Lung (tissue), 11 donors: ENCODE measurements at regions not wholly inside any gene's neighbourhood (a gene's known extent, or its start where the extent isn't known, plus 50 kb on each side); places are given as distances from the start of the nearest gene placed in this dataset.

Experiments
- ATAC-seq: fragments of 200-7000 bp; cut with Tn5 transposase; one replicate; pipeline ENCODE4 v1.9.1; 2020; ENCODE audit warnings: moderate number of reproducible peaks; ENCODE audit not compliant: insufficient read depth, low FRiP score
- DNase-seq, 3 donors: peaks; one replicate each; pipeline ENCODE4 v3.0.0-alpha.2; 2013 to 2017
- H3K27ac ChIP-seq, 2 donors: one replicate each; pipeline ENCODE4 v1.5.1; 2013; ENCODE audit warnings: mild to moderate bottlenecking in 2 of 2, moderate library complexity in 2 of 2, control low read depth in 1 of 2, inconsistent platforms in 1 of 2, low read depth in 1 of 2, low read length in 1 of 2
- H3K27me3 ChIP-seq, 3 donors: one replicate each; pipeline ENCODE4 v1.5.1; 2013; ENCODE audit warnings: low read length in 2 of 3; ENCODE audit not compliant: control insufficient read depth in 3 of 3, insufficient read depth in 3 of 3
- H3K36me3 ChIP-seq, 4 donors: one replicate each; pipeline ENCODE4 v1.5.1; 2013; ENCODE audit warnings: low read length in 4 of 4, mild to moderate bottlenecking in 1 of 4, moderate library complexity in 1 of 4; ENCODE audit not compliant: control insufficient read depth in 4 of 4, insufficient read depth in 4 of 4
- H3K4me1 ChIP-seq, 5 donors: one replicate each; pipeline ENCODE4 v1.5.1; 2013; ENCODE audit warnings: low read length in 5 of 5, mild to moderate bottlenecking in 2 of 5, moderate library complexity in 1 of 5; ENCODE audit not compliant: control insufficient read depth in 5 of 5, insufficient read depth in 5 of 5
- H3K4me3 ChIP-seq: one replicate; pipeline ENCODE4 v1.5.1; 2013; ENCODE audit warnings: mild to moderate bottlenecking, control low read depth, moderate library complexity
- H3K9ac ChIP-seq, 2 donors: one replicate each; pipeline ENCODE4 v1.5.1; 2013; ENCODE audit warnings: low read length in 2 of 2, control low read depth in 1 of 2; ENCODE audit not compliant: insufficient read depth in 1 of 2
- H3K9me3 ChIP-seq, 4 donors: one replicate each; pipeline ENCODE4 v1.5.1; 2013; ENCODE audit warnings: low read length in 3 of 4, mild to moderate bottlenecking in 1 of 4, moderate library complexity in 1 of 4; ENCODE audit not compliant: control insufficient read depth in 4 of 4, insufficient read depth in 3 of 4
- WGBS, 2 donors: extraction: QIAGEN DNeasy Blood & Tissue Kit; methylation state at CpG; one replicate each; pipeline ENCODE4 v1.1.7; 2013; 5-methylcytosine and 5-hydroxymethylcytosine counted together
- TF ChIP-seq, protein P1 (sequence below): IDR thresholded peaks from 2 replicates; pipeline ENCODE4 v1.5.1; 2012; ENCODE audit warnings: mild to moderate bottlenecking; ENCODE audit errors: control extremely low read depth, extremely low read depth
- donor health status: control.
- donor health status: control.
- donor health status: Bipolar disorder and iron deficiency.
- donor health status: healthy.
- donor health status: DM: yes; HTN: yes; CAD: no.

DNA sequence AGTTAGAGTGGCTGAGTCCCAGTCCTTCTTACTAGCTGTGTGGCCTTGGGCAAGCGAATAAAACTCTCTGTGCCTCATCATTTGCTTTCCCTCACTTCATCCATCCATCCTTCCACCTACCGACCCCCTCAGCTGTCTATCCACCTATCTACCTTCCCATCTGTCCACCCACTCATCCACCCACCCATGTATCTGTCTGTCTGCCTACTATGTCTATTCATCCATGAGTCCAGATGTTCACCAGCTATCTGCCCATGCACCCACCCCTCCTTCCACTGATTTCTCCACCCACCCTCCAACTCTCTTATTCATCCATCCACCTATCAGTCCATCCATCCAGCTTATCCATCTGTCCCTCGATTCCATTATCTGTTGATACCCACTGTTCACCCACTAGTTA is 60.4 kb upstream of the ATP2B2 start:
- DNase-seq (no peak), ATAC-seq (no peak)
- H3K36me3 ChIP-seq: no peaks in the 10 kb centered on the region
- H3K27me3 ChIP-seq: peaks cover 0 to 3% (median 0%) of the 10 kb centered on the region in 3 donors
- WGBS, 2 donors: 80 to 87% methylated on average over 3 of the region's 3 CpGs
- no peak overlapping the region for H3K27ac ChIP-seq
- H3K9me3 ChIP-seq: peaks cover 0 to 14% (median 0%) of the 10 kb centered on the region in 4 donors
- peaks cover 0 to 7% (median 0%) of the 10 kb centered on the region in 5 donors for H3K4me1 ChIP-seq
- TF ChIP-seq, protein P1, sequence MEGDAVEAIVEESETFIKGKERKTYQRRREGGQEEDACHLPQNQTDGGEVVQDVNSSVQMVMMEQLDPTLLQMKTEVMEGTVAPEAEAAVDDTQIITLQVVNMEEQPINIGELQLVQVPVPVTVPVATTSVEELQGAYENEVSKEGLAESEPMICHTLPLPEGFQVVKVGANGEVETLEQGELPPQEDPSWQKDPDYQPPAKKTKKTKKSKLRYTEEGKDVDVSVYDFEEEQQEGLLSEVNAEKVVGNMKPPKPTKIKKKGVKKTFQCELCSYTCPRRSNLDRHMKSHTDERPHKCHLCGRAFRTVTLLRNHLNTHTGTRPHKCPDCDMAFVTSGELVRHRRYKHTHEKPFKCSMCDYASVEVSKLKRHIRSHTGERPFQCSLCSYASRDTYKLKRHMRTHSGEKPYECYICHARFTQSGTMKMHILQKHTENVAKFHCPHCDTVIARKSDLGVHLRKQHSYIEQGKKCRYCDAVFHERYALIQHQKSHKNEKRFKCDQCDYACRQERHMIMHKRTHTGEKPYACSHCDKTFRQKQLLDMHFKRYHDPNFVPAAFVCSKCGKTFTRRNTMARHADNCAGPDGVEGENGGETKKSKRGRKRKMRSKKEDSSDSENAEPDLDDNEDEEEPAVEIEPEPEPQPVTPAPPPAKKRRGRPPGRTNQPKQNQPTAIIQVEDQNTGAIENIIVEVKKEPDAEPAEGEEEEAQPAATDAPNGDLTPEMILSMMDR: no peak
- no peak overlapping the region for H3K9ac ChIP-seq
- H3K4me3 ChIP-seq: no peak overlapping the region

DNA sequence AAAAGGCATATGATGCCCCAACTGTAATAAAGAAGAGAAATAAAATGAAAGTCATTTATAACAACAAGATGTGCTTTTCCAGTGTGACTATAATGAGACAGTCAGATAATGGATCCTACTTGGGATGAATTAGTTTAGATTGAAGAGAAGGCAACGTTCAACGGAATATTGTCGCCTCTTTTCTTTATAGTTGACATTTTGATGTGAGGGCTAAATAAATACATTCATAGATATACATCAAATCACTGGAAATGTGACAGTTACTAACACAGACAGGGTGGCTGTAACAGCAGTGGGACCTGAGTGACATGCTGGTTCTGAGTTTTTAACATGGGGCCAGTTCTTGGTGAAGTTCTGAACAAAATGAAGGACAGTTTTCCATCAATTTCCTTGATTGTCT is 61.1 kb upstream of the ATP2B2 start:
- Histone ChIP-seq H3K27ac (no peak overlapping the region), H3K4me3 (no peak overlapping the region), H3K9me3 (peaks cover 0 to 14% (median 0%) of the 10 kb centered on the region in 4 donors), H3K4me1 (peaks cover 0 to 8% (median 0%) of the 10 kb centered on the region in 5 donors), H3K9ac (no peak overlapping the region), H3K36me3 (no peaks in the 10 kb centered on the region), H3K27me3 (peaks cover 0 to 3% (median 0%) of the 10 kb centered on the region in 3 donors)
- 93 to 95% methylated on average over 3 of the region's 3 CpGs for WGBS, 2 donors
- DNase-seq (no peak), ATAC-seq (no peak)
- TF ChIP-seq, protein P1: no peak

DNA sequence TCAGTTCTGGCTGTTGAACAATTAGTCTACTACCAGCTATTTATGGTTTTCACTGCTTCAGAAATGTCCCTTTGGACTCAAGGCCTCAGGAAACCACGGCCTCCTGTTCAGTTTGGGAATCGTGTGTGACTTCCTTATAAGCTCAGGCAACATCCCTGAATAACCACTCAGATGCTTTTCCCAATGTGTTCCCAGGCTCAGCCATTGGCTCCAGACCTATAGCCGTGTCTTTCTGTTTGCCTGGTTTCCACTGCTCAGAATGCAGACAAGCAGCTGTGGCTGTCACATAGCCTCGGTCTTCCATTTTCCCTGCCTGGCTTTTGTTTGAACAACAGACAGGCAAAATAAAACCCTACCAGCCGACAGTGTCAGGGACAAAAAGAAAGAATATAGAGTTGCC is 63.2 kb upstream of the ATP2B2 start:
- Histone ChIP-seq H3K4me1 (peaks cover 0 to 8% (median 0%) of the 10 kb centered on the region in 5 donors), H3K9me3 (peaks cover 0 to 9% (median 0%) of the 10 kb centered on the region in 4 donors), H3K27ac (no peak overlapping the region), H3K4me3 (no peak overlapping the region), H3K9ac (no peak overlapping the region), H3K27me3 (peaks cover 0 to 11% (median 3%) of the 10 kb centered on the region in 3 donors), H3K36me3 (no peaks in the 10 kb centered on the region)
- DNase-seq: peak in 1 of 3 donors; percentile 2
- TF ChIP-seq, protein P1: no peak
- 31 to 39% methylated on average over 5 of the region's 5 CpGs for WGBS, 2 donors
- no peak for ATAC-seq
